GM19324 (cell line): ENCODE measurements at regions not wholly inside any gene's neighbourhood (a gene's known extent, or its start where the extent isn't known, plus 50 kb on each side); places are given as distances from the start of the nearest gene placed in this dataset.

Experiments
- ATAC-seq: cut with Tn5 transposase; IDR thresholded peaks from one replicate; pipeline ENCODE4 v1.9.1; 2021; ENCODE audit warnings: mild to moderate bottlenecking, moderate library complexity; ENCODE audit not compliant: unreplicated experiment, low FRiP score

DNA sequence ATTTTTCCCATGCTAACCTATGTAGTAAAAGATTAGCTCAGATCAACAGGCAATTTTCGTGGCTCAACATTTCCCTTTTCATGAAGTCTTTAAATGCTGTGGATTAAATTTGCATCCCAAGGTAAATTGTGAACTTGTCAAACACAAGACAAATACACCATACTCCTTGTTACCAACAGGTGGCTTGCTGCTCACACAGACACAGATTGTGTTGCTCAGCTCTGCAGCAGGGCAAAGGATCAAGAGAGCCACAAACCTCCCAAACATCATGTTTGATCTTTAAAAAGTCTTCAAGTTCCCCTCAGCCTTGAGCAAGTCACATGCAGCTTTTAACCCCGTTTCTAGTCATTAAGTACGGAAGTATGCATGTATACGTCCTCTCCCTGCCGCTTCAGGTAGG is 119.6 kb upstream of the CNTNAP4 start:
- ATAC-seq: no peak

GRCh38 chr16:76162046-76162445 is 115.2 kb upstream of the CNTNAP4 start:
- ATAC-seq: no peak

DNA sequence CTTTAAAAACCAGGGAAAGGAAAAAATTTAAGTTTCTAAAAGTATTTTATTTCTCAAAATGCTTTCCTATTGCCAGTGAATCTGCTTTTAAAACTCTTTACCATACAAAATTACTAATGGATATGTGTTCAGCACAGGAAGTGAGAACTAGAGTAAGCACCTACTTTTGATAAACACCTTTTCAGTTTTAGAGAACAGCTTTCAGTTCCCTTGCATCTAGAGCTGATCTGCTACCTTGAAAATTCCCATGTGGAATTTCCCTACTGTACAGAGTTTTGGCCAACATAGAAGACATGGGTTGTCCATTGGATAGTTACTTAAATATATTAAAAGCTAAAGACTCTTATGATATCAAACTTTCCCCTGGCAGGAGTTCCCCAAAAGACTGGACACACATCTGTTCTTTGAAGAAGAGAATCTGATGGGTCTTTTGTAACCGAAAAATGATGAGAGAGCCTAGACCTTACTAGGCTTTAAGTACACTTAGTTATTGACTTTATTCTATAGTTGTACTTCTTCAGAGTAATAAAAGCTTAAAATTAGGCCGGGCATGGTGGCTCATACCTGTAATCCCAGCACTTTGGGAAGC is 112.1 kb upstream of the CNTNAP4 start:
- no peak for ATAC-seq

DNA sequence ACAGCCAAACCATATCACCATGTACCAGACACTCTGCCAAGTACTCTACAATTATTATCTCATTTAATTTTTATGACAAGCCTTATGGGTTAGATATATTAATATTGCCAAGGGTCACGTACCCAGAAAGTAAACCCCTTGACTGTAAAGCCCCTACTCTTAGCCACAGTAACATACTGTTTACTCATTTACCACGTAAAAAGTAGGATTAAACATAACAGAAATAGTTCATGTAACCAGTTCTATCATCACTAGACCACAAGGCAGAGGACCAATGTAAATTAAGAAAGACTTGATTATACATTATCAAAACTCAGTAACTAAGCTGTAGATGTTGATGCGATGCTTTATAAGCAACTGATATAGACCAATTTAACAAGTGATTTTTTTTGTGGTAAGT is 101.5 kb upstream of the CNTNAP4 start:
- ATAC-seq: peak; percentile 17

DNA sequence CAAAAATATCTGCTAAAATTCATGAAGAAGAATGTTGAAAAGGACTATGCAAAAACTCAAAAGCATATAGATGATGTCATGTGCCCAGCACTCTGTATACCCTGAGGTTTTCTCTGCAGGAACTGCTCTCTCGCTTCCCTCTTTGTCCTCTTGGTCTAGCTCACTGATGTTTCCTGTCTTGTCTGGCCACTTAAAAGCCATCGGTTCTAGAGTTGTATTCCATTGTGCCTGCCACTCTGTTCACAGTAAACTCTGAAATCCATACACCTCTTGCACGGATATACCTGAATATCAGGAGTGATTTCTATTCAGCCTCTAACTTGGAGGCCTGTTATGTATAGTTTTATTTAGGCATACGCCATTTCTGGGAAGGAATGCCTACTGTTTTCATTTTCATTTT is 101.0 kb upstream of the CNTNAP4 start:
- peak; percentile 91 for ATAC-seq

DNA sequence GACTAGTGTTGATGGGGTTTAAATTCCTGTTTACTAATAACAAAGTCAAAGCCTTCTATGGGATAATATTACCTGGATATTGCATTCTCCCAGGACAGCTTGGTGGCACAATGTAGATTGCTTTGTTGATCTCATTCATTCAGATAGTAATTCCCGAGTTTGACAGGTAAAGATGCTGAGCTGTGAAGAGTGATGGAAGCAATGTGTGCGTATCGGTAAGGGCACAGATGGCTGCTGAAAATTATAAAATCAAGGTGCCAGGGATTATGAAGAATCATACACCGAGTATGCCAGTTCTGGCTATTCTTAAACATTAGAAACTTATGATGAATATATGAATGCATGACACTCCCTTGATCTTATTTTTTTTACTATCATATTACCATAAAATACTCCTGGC is 100.6 kb upstream of the CNTNAP4 start:
- ATAC-seq: no peak

DNA sequence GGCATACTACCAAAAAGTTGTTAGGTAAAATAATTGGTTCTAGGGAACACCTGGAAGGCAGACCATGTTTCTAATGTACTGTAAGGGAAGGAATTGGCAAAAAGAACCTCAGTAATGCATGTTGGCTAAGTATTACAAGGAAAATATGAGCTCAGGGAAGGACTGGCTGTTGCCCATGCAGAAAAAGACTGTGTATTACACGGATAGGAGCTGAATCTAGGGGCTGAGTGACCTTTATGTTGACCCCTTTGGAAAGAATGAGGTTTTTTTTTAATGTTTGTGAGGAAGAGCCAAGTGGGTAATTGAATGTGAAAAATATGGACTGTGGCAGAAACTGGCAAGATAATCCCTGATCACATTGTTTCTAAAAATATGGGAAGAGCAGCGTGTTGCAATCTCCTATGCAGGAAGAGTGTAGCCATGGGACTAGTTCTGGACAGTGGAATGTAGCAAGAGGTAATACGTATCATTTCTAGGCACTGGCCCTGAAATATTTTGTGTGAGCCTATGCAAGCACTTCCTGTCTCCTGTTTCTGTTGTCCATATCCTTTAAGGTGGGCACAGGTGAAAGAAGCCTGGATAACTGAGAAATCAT is 95.1 kb upstream of the CNTNAP4 start:
- no peak for ATAC-seq

DNA sequence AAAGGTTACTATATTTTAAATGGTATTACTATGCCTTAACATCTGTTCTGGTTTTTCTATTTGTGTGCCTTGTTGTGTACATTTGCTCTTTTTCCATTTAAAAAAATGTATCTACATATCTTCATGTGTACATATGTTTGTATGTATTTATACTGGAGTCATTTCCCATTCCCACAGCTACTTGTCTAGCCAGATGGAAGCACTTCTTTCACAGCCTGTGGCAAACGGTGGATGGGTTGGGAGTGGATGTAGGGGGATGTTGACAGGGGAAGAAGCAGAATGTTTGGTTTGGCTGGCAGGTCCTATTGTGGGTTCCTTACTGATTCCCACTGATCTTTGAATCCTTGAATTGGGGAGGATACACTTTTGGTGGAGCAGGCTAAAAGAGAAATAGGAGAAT is 93.6 kb upstream of the CNTNAP4 start:
- no peak for ATAC-seq

GRCh38 chr16:76190057-76190456 is 87.1 kb upstream of the CNTNAP4 start:
- no peak for ATAC-seq

DNA sequence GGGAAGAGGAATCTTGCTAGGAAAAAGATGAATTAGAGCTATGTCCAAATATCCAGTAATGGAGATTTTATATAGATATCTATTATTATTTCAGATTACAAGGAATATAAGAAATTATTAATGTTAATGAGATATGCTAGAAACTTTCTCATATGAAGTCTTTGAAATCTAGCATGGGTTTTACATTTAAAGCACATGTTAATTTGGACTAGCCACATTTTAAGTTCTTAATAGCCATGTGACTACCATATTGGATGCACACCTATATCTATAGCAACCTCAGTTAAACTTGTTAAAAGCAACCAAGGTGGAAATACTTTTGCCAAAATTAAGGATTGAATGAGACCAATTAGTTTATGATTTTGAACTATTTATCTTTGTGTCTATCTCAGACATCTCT is 86.7 kb upstream of the CNTNAP4 start:
- no peak for ATAC-seq

DNA sequence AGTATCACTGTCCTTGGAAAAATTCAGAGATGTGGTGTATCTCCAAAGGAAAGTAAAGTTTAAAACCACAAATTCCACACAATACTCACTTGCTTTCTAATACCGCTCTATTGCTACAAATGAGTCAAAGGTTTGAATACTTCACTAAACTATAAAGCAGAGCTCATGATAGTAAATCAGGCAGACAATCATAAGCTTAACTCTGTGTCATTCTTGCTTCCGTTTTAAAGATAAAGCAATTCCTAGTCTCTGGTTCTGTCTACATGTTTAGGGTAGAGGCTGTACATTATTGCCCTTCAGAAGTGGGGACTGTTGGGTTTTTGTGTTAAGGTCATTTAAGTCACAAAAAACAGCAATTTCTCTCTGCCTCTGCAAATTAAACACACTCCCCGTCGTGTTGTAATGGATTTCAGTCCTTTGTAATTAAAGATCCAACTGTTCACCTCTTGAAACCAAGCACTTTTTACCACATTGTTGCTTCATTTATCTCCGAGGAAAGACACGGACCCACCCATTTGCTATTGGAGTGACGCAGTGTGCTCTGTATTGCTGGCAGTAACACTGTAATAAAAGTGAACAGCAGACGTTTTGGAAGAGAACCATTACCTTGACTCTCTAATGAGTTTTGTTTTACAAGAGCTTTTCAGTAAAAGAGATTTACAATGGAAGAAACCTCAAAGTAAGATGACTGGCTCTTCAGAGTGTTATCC is 83.1 kb upstream of the CNTNAP4 start:
- no peak for ATAC-seq

- ATAC-seq: no peak
These were observed 82.6 kb upstream of the CNTNAP4 start for GRCh38 chr16:76194616-76195015.

DNA sequence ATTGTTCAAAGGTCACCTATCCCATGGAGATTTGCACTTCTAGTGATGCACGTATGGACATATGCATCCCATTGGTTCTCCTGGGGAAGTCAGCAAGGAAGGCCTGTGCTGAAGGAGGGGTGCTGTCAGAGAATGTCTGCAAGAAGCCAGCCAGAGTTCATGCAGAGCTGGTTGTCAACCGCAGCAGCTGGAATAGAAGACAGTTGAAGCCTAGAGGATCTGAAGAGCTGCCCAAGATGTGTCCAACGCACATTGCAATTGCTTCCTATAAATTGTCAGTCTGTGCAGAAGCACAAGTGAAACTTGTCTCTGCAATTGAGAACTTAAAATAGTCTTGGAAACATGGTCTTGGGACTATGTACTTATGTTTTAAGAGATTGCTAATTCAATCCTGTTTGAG is 82.1 kb upstream of the CNTNAP4 start:
- no peak for ATAC-seq

- no peak for ATAC-seq
These were observed 81.6 kb upstream of the CNTNAP4 start for GRCh38 chr16:76195648-76196047.

DNA sequence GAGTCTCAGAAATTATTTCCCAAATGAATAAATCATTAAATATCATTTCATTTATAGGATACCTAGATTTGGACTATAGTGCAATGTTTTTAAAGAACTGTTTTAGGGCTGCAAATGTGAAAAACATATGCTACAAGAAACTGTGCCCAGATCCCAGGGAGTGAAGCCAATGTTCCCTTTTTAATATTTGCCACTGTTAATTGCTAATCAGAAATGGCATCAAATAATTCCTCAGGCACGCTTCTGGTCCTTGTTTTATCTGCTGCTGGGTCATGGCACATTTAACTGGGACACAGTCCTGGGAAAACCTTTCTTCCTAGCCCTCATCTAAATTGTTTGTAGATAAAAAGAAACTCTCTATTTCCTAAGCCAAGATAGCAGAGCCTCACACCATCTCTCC is 79.3 kb upstream of the CNTNAP4 start:
- ATAC-seq: no peak

DNA sequence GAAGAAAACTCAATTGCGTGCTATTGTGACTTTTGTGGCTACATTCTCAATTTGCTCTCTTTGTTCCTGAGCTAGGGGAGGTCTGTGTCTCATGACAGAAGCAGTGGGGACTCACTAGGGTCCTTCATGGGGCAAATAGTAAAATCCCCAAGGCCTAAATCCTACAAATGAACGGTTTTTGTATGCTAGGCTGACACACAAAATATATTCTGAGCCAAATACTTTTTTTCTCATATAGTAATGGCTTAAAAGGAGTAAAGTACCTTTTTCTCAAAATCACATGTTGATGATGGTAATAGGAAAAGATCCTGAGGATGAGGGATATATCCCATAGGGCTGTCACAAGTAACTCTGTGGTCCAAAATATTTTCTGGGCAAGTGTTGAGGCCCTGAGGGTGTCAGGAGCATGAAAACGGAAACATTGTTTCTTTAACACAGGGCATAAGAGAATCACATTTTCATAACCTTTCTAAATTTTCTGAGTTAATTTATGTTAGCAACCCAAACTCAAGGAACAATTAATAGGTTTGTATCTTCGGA is 77.5 kb upstream of the CNTNAP4 start:
- no peak for ATAC-seq

GRCh38 chr16:76201385-76201784 is 75.8 kb upstream of the CNTNAP4 start:
- ATAC-seq: no peak

GRCh38 chr16:76204249-76204648 is 73.0 kb upstream of the CNTNAP4 start:
- ATAC-seq: no peak

DNA sequence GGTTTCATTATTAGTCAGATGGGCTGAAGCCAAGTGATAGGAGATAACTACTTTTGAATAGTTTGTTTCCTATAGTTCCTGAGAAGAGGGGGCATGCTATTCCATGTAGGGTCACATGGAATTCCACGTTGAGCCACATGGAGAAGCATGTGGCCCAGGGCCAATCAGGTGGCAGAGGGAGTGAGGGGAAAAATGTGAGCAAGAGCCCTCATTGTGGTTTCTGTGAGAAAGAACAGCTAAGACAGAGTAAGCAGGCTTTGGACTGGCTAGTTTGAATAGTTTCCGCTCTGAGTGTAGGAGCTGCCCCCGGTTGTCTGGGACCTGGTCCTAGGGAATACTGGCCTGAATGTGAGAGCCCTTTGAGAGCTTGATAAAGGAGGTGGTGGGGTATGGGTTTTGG is 69.9 kb upstream of the CNTNAP4 start:
- ATAC-seq: no peak

- ATAC-seq: no peak
These were observed 67.0 kb upstream of the CNTNAP4 start for GRCh38 chr16:76210157-76210556.

- no peak for ATAC-seq
These were observed 63.3 kb upstream of the CNTNAP4 start for GRCh38 chr16:76213860-76214259.

DNA sequence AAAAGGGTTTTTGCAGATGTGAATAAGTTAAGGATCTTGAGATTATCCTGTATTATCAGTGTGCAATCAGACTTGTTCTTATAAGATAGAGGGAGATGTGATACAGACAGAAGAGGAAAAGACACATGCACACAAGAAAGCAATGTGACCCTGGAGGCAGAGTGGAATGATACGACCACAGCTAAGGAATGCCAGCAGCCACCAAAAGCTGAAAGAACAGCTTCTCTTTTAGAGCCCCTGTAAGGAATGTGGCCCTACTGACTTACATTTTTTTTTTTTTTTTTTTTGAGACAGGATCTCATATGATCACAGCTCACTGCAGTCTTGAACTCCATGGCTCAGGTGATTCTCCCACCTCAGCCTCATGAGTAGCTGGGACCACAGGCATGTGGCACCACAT is 62.3 kb upstream of the CNTNAP4 start:
- ATAC-seq: no peak
